Mammary epithelial cell (primary cell): ENCODE measurements at regions not wholly inside any gene's neighbourhood (a gene's known extent, or its start where the extent isn't known, plus 50 kb on each side); places are given as distances from the start of the nearest gene placed in this dataset.

Experiments
- CTCF ChIP-seq, 2 donors: IDR thresholded peaks in 1 of 2; conservative IDR thresholded peaks in 1 of 2; 2 replicates each; pipeline ENCODE4 v1.5.1; 2011 to 2012; ENCODE audit warnings: inconsistent platforms in 2 of 2, low read length in 2 of 2, mild to moderate bottlenecking in 2 of 2, control low read depth in 1 of 2, low read depth in 1 of 2; ENCODE audit not compliant: insufficient read depth in 1 of 2; ENCODE audit errors: extremely low read depth in 1 of 2
- EZH2 ChIP-seq: IDR thresholded peaks from 2 replicates; pipeline ENCODE4 v1.6.1; 2012; ENCODE audit warnings: low read length, inconsistent platforms, borderline replicate concordance

- TF ChIP-seq EZH2: no peak
- no peak for TF ChIP-seq CTCF (conservative IDR thresholded peaks at IDR 0.05 in 1 of 2, IDR thresholded peaks at IDR 0.05 in 1 of 2; ENCODE audit: extremely low read depth in 1 of 2, insufficient read depth in 1 of 2, low read depth in 1 of 2, low read length in 2 of 2)
Observed at GRCh38 chr10:4353059-4353655, 472.9 kb upstream of the AKR1E2 start.
